ENCODE measurements at regions not wholly inside any gene's neighbourhood (a gene's known extent, or its start where the extent isn't known, plus 50 kb on each side); places are given as distances from the start of the nearest gene placed in this dataset.

DNA sequence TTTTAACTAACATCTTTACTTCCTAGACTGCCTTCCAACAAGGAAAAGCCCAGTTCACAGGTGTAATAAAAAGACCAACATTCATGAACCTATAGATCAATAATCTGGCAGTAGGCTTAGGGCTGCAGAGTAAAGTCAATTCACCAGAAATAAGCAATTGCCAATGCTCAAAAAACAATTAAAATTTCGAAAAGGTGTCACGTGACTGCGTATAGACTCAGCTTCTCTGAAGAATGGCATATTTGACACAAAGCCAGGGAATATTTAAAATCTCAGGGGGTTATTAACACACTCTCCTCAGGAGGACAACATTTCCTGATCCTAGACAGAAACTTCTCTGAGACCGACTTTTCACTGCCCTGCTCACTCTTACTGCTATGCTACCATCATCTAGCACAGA is 245.2 kb upstream of the LRATD1 start:
- TF ChIP-seq FOXM1 (IDR thresholded peaks at IDR 0.05; ENCODE audit: borderline replicate concordance, low read depth) = no peak
- TF ChIP-seq, protein P1, sequence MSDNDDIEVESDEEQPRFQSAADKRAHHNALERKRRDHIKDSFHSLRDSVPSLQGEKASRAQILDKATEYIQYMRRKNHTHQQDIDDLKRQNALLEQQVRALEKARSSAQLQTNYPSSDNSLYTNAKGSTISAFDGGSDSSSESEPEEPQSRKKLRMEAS (IDR thresholded peaks at IDR 0.05) = no peak
- TF ChIP-seq EGR1 (IDR thresholded peaks at IDR 0.05) = no peak
- no peak for TF ChIP-seq ZBTB7A (IDR thresholded peaks at IDR 0.05; ENCODE audit: low read depth)
- TF ChIP-seq NFIC (IDR thresholded peaks at IDR 0.05) = no peak
- no peak for TF ChIP-seq EP300 (IDR thresholded peaks at IDR 0.05; ENCODE audit: borderline replicate concordance)
- no peak for TF ChIP-seq TCF12 (IDR thresholded peaks at IDR 0.05; ENCODE audit: low read depth)
- TF ChIP-seq TAF1 (IDR thresholded peaks at IDR 0.05; ENCODE audit: low read depth) = no peak
- TF ChIP-seq, protein P2, sequence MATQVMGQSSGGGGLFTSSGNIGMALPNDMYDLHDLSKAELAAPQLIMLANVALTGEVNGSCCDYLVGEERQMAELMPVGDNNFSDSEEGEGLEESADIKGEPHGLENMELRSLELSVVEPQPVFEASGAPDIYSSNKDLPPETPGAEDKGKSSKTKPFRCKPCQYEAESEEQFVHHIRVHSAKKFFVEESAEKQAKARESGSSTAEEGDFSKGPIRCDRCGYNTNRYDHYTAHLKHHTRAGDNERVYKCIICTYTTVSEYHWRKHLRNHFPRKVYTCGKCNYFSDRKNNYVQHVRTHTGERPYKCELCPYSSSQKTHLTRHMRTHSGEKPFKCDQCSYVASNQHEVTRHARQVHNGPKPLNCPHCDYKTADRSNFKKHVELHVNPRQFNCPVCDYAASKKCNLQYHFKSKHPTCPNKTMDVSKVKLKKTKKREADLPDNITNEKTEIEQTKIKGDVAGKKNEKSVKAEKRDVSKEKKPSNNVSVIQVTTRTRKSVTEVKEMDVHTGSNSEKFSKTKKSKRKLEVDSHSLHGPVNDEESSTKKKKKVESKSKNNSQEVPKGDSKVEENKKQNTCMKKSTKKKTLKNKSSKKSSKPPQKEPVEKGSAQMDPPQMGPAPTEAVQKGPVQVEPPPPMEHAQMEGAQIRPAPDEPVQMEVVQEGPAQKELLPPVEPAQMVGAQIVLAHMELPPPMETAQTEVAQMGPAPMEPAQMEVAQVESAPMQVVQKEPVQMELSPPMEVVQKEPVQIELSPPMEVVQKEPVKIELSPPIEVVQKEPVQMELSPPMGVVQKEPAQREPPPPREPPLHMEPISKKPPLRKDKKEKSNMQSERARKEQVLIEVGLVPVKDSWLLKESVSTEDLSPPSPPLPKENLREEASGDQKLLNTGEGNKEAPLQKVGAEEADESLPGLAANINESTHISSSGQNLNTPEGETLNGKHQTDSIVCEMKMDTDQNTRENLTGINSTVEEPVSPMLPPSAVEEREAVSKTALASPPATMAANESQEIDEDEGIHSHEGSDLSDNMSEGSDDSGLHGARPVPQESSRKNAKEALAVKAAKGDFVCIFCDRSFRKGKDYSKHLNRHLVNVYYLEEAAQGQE (IDR thresholded peaks at IDR 0.05; ENCODE audit: low read depth) = no peak
- no peak for TF ChIP-seq YY1 (IDR thresholded peaks at IDR 0.05; ENCODE audit: low read depth)
- TF ChIP-seq TEAD4 (IDR thresholded peaks at IDR 0.05) = no peak

Measured in Ishikawa (cell line).